ENCODE measurements at regions not wholly inside any gene's neighbourhood (a gene's known extent, or its start where the extent isn't known, plus 50 kb on each side); places are given as distances from the start of the nearest gene placed in this dataset.

- DNase-seq (ENCODE audit: low read depth in 3 of 3, low spot score in 1 of 3), result no peak
These were observed 254.3 kb downstream of the SHQ1 start for GRCh38 chr3:72593881-72594397.

GRCh38 chr3:72591522-72592421, 256.5 kb downstream of the SHQ1 start:
- no peak for DNase-seq (ENCODE audit: low read depth in 3 of 3, low spot score in 1 of 3)

- no peak for DNase-seq (ENCODE audit: low read depth in 3 of 3, low spot score in 1 of 3)
These were observed 257.5 kb downstream of the SHQ1 start for GRCh38 chr3:72590732-72591221.

- DNase-seq (ENCODE audit: low read depth in 3 of 3, low spot score in 1 of 3), result no peak
These were observed 261.0 kb downstream of the SHQ1 start for GRCh38 chr3:72587282-72587681.

GRCh38 chr3:72586694-72587093, 261.6 kb downstream of the SHQ1 start:
- no peak for DNase-seq (ENCODE audit: low read depth in 3 of 3, low spot score in 1 of 3)

- no peak for DNase-seq (ENCODE audit: low read depth in 3 of 3, low spot score in 1 of 3)
These were observed 262.3 kb downstream of the SHQ1 start for GRCh38 chr3:72585966-72586365.

GRCh38 chr3:72584262-72584661, 264.0 kb downstream of the SHQ1 start:
- no peak for DNase-seq (ENCODE audit: low read depth in 3 of 3, low spot score in 1 of 3)

- DNase-seq (ENCODE audit: low read depth in 3 of 3, low spot score in 1 of 3), result no peak
These were observed 265.3 kb downstream of the SHQ1 start for GRCh38 chr3:72582963-72583362.

GRCh38 chr3:72582211-72582878, 265.9 kb downstream of the SHQ1 start:
- no peak for DNase-seq (ENCODE audit: low read depth in 3 of 3, low spot score in 1 of 3)

GRCh38 chr3:72580900-72581299, 267.3 kb downstream of the SHQ1 start:
- no peak for DNase-seq (ENCODE audit: low read depth in 3 of 3, low spot score in 1 of 3)

GRCh38 chr3:72580246-72580756, 267.9 kb downstream of the SHQ1 start:
- DNase-seq (ENCODE audit: low read depth in 3 of 3, low spot score in 1 of 3), result no peak

- DNase-seq (ENCODE audit: low read depth in 3 of 3, low spot score in 1 of 3), result no peak
These were observed 268.5 kb downstream of the SHQ1 start for GRCh38 chr3:72579581-72580245.

GRCh38 chr3:72579191-72579580, 269.1 kb downstream of the SHQ1 start:
- no peak for DNase-seq (ENCODE audit: low read depth in 3 of 3, low spot score in 1 of 3)

- DNase-seq (ENCODE audit: low read depth in 3 of 3, low spot score in 1 of 3), result no peak
These were observed 271.1 kb downstream of the SHQ1 start for GRCh38 chr3:72577190-72577589.

GRCh38 chr3:72576563-72576962, 271.7 kb downstream of the SHQ1 start:
- no peak for DNase-seq (ENCODE audit: low read depth in 3 of 3, low spot score in 1 of 3)

- DNase-seq (ENCODE audit: low read depth in 3 of 3, low spot score in 1 of 3), result no peak
These were observed 274.1 kb downstream of the SHQ1 start for GRCh38 chr3:72574144-72574543.

- DNase-seq (ENCODE audit: low read depth in 3 of 3, low spot score in 1 of 3), result no peak
These were observed 275.2 kb downstream of the SHQ1 start for GRCh38 chr3:72573051-72573450.

GRCh38 chr3:72572489-72573007, 275.7 kb downstream of the SHQ1 start:
- no peak for DNase-seq (ENCODE audit: low read depth in 3 of 3, low spot score in 1 of 3)

GRCh38 chr3:72571638-72572114, 276.6 kb downstream of the SHQ1 start:
- no peak for DNase-seq (ENCODE audit: low read depth in 3 of 3, low spot score in 1 of 3)

- no peak for DNase-seq (ENCODE audit: low read depth in 3 of 3, low spot score in 1 of 3)
These were observed 277.2 kb downstream of the SHQ1 start for GRCh38 chr3:72571052-72571451.

All from stimulated activated CD4-positive, alpha-beta T cell treated with anti-CD3 and anti-CD28 coated beads, TNF-alpha, amount 100 ng/mL, for 1 hour (primary cell).